Fibroblast of skin of left biceps (primary cell): ENCODE measurements at regions not wholly inside any gene's neighbourhood (a gene's known extent, or its start where the extent isn't known, plus 50 kb on each side); places are given as distances from the start of the nearest gene placed in this dataset.
"Not testable (repeated sequence)": the region's sequence is repeated elsewhere in the genome, so short reads cannot be mapped to it uniquely, and the experiment has no call there.

Experiments
- DNase-seq, 2 experiments: peaks; one replicate each; pipeline ENCODE4 v3.0.0-alpha.2; 2013; ENCODE audit warnings: low read depth in 2 of 2

DNA sequence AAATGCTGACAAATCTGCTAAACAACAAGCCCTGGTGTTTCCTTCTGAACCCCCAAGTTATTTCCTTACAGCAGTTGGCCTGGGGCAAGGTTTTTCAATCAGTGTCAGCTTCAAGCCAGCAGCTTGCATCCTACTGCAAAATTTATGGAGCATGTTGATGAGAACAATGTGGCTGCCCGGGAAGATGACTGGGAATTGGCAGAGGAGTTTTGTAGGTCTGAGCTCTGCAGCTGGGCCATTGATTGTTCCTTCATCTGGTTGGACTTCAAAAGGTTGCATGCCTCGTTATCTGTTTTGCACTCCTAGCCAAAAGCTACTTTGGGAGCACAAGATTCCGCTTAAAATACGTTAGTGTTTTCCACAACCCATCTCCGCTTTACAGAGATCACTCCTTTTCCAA lies 1030.3 kb upstream of the LCORL start:
- DNase-seq: no peak

DNA sequence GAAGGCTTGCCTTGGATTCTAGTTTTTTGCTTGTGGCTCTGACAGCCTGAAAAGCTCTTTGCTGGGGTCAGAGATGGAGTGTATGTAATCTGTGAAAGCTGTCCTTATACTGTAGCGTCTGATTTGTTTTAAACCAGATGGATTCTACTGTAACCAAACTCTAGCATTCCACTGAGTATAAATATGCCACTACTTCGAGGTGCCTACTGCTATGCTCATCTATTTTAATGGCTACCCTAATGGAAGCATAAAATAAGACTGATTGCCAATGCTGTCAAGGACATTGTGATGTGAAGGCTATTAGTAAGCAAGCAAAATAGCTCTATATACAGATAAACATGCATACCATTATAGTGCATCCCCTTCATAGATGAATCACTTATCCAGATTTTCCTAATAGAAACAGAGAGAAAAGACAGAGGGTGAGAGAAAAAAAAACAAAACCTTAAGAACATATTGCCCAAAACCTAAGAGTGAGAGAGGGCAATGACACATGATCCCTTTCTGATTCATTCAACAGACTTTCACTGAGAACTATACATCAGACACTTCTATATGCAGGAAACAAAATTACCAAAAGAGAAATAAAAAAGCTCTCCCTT lies 1025.8 kb upstream of the LCORL start:
- no peak for DNase-seq

DNA sequence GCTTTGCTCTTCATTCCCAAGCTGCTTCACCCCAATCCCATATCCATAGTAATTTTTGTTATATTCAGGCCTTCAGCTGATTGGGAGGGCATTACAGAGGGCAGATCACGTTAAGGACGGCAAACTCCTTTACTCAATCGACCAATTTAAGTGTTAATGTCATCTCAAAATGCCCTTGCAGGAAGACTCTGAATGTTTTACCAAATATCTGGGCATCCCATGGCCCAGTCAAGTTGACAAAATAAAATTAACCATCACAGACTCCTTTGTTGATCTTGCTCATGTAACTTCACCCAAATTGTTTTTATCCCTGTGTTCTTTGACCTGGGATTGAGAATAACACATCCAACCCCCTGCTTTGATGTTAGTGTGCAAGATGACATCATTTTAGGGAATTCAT lies 1018.3 kb upstream of the LCORL start:
- DNase-seq: no peak

DNA sequence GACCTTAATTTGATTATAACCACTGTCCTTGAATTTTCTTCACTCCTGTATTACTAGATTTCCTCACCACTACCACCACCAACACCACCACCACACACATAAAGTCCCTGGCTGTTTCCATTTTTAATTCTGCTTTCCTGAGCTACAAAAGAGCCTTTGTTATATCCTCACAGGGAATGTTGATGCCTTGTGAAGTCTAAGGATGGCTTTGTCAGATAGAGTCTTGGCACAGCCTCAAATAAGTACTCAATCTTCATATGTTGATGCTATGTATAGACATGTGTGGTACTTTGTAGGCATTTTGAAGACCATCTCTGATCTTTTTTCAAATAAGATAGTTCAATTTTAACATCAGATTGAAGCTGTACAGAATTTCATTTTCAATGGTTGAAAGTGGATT lies 1016.7 kb upstream of the LCORL start:
- DNase-seq: no peak

DNA sequence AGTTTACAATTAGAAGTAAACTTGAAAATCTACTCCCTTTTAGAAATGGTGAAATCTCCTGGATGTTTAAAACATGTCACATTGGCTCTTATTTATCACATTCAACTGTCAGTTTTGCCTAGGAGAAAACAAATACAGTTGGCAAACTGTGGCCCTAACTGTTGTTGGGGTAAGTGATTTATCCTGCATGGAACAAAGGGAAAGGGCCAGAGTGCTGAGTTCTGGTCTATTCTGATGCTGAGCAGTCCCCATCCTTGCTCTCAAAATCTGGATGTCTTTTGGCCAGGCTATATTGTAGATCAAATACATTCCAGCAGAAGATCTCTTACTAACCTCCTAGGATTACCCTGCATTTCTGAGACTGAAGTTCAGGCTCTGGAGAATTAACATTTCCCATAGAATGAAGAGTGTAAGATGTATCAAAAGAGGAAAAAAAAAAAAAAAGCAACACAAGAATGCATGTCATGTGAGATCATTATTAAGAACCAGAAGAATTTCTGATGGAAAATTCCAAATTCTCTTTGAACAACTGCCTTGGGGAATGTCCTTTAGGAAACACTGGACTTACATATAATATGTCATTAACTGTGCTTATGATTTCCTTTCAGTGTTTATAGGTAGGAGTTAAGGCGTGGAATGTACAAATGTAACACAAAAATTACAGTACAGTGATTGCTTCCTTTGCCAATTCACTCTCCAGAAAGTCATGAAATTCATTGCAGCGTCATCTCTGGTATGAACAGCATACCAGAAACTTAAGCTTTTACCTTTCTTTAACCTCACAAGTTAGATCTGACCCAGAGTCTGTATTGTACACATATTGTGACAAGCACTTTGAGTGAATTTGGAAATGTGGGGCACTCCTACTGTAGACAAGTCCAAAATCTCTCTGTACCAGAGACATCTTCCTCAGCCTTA lies 1012.5 kb upstream of the LCORL start:
- no peak for DNase-seq

DNA sequence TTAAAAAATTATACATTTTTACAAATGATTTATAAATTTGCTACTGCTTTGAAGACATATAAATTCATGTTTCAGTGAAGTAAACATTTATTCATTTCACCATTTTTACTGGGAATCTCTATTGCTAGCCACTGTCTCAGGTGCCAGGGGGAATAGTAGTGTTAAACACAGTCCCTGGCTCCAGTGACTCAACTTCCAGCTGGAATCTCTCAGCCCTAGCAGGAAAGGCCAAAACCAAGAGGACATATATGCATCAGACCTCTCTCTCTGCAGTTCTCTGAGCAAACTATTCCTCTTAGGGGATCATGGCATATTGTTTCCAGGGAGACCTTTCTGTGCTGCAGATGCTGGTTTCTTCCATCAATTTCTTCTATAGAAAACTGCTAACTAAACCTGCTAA lies 1009.0 kb upstream of the LCORL start:
- DNase-seq: no peak

DNA sequence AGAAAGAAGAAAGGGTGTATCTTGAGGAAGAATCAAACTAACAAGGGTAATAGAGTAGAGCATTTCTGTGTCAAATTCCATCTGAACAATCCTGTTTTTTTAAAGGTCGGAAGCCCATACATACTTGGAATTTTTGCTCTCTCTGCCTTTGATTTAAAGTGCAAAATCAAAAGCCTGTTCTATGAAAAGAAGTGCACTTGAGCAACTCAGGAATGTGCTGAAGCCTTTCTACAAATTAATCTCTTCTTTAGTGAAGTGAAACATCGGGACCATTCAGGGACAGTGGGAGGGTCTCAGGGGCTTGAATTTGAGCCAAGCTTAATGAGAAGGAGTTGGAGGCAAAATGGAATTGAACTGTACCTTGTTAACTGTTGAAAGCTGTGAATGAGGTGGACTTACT lies 1008.5 kb upstream of the LCORL start:
- DNase-seq: no peak

DNA sequence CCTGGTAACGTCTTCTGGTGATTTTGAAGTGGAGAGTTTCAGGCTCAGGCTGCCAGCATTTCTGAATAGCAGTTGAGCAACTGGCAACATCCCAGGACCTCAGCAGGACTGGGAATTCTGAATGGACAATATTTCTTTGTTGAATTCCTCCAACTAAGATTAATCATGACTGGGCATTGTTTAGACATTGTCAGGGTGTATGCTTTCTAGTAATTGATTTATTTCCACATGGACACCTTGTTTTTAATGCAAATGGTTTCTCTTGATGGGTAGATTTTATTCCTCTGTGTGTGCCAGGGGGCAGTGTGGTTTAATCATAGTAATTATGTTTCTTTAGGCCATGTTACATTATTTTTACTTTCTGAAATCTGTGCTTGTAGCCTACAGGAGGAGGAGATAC lies 1004.7 kb upstream of the LCORL start:
- no peak for DNase-seq

DNA sequence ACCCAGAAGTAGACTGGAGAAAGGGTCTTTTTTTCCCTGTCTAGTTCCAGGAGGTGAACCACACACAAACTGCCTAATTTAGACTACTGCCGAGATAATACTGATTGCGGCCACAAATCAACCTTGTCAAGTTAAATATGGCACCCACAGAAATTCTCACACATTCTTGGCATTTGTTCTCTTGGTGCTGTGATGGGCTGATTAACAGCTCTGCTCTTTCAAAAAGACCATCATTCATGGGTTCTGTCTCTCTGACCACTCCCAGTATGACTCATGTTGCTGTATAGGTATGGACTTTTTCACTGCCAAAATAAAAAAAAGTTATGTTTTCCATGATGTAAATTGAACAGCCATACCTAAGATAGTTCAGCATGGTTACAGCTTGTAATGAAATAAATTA lies 1003.5 kb upstream of the LCORL start:
- no peak for DNase-seq

DNA sequence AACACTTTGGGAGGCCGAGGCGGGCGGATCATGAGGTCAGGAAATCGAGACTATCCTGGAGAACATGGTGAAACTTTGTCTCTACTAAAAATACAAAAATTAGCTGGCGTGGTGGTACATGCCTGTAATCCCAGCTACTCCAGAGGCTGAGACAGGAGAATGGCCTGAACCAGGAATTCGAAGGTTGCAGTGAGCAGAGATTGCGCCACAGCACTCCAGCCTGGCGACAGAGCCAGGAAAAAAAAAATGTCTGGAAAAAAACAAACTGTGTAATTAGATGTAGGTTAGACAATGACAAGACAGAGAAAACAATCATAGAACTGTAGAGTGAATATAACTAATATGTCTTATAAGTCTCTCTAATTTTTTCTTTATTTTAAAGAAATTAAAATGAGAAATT lies 1002.5 kb upstream of the LCORL start:
- no peak for DNase-seq

DNA sequence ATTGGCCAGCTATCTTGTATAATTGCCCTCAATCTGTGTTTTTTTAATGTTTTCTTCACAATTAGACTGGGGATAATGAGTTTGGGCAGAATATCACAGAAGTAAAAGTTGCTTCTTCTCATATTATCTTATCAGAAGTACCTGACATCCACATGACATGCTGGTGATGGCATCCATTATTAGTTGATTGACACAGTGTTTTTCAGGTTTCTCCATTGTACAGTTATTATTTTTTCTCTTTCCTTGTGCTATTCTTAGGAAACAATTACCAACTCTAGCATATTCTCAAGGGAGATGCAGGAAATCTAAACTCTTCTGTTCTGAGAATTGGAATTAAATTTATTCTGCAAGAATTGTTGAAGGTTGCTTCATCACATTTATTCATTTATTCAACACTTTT lies 1000.1 kb upstream of the LCORL start:
- DNase-seq: no peak

DNA sequence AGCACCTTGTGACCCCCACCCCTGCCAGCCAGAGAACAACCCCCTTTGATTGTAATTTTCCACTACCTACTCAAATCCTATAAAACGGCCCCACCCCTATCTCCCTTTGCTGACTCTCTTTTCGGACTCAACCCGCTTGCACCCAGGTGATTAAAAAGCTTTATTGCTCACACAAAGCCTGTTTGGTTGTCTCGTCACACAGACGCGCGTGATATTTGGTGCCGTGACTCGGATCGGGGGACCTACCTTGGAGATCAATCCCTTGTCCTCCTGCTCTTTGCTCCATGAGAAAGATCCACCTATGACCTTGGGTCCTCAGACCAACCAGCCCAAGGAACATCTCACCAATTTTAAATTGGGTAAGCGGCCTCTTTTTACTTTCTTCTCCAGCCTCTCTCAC lies 995.0 kb upstream of the LCORL start:
- DNase-seq: not testable (repeated sequence)

DNA sequence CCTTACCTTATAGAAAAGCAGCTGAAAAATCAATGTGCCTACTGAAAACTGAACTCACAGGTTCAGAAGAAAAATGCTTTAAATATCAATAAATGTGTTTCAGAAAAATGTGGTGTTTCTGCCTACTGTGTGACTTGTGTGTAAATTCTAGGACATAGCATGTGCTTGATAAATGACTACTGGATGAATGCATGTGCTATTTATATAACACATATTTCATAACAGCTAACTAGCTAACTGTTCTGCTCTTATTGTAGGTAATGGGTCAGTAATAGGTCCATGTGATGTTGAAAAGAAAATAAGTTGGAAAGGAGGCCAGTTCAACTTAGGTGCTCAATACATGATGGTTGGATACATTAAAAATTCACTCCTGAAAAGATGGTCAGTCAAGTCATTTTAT lies 993.0 kb upstream of the LCORL start:
- DNase-seq: no peak

DNA sequence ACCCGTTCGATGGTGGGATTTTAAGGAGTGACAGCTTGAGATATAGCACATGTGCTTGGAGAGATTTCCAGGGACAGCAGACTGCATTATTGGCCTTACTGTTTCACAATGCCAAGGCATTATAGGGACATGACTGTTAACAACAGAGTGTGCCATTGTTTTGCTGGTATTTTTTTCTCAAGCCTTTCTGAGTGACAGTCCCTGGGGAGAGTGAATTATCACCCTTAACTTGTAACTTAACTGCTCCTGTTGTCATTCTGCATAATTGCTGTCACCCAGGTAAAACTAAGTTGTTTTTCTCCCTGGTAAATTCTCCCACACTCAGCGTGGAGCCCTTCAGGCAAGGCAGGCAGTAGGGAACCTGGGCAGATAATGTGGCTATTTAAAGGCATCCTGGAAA lies 989.2 kb upstream of the LCORL start:
- DNase-seq: no peak

DNA sequence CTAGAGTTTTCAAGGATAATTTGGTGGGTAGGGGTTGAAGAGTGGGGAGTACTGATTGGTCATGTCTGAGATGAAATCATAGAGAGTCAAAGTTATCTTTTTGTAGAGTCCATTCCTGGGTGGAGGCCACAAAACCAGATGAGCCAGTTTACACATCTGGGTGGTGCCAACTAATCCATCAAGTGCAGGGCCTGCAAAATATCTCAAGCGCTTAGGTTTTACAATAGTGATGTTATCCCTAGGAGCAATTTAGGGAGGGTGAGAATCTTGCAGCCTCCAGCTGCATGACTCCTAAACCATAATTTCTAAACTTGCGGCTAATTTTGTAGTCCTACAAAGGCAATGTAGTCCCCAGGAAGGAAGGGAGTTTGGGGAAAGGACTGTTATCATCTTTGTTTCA lies 988.3 kb upstream of the LCORL start:
- DNase-seq: no peak

DNA sequence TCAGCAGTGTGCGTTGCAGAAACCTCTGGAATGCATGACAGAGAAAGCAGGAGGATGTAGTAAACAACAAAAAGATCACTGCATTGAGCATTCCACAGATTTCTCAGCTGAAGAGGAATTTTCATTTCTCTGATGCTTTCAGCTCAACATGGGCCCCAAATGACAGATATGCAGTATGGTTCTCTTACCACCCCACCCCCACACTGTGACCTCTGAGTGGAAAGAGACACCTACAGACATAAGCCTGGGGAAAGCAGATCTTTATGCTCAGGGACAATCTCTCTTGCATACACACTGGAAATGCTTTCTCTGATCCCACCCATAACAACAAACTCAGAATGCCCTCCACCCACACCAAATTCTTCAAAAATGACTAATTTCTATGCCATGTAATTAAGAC lies 983.7 kb upstream of the LCORL start:
- DNase-seq: no peak

DNA sequence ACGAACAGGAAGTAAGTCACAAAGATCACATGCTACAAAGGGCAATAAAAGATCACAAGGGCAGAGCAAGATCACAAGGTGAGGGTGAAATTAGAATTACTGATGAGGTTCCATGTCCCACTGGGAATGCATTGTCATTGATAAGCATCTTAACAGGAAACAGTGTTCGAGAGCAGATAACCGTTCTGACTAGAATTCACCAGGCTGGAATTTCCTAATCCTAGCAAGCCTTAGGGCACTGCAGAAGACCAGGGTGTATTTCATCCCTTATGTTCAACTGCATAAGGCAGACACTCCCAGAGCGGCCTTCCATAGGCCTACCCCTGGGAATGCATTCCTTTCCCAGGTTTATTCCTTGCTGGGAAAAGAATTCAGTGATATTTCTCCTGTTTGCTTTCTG lies 980.6 kb upstream of the LCORL start:
- no peak for DNase-seq

DNA sequence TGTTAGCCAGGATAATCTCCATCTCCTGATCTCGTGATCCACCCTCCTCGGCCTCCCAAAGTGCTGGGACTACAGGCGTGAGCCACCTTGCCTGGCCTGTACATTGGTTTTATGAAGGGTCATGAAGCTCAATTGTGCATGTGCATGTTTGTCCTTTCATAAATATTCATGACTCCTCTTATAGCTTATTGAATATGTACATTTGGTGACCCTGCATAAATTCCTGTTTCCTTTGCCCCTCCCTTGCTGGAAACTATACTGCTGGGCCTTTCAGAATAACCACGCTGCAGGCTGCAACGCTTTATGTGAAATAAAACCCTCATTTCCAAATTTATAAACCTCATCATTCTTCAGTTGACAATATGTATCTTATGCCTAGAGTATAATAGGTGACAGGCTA lies 978.0 kb upstream of the LCORL start:
- DNase-seq: no peak

DNA sequence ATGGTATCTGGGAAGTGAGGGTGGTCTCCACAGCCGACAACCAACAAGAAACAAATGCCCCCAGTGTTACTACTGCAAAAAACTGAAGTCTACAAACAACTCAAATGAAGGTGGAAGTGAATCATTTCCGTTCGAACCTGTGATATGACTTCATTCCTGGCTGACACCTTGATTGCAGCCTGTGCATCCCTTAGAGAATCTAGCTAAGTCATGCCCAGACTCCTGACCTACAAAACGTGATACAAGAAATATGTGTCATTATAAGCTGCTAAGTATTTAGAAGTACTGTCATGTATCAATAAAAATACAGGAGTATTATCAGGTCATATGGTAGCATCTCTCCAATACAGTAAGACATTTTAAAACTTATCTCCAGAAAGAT lies 959.7 kb upstream of the LCORL start:
- no peak for DNase-seq

DNA sequence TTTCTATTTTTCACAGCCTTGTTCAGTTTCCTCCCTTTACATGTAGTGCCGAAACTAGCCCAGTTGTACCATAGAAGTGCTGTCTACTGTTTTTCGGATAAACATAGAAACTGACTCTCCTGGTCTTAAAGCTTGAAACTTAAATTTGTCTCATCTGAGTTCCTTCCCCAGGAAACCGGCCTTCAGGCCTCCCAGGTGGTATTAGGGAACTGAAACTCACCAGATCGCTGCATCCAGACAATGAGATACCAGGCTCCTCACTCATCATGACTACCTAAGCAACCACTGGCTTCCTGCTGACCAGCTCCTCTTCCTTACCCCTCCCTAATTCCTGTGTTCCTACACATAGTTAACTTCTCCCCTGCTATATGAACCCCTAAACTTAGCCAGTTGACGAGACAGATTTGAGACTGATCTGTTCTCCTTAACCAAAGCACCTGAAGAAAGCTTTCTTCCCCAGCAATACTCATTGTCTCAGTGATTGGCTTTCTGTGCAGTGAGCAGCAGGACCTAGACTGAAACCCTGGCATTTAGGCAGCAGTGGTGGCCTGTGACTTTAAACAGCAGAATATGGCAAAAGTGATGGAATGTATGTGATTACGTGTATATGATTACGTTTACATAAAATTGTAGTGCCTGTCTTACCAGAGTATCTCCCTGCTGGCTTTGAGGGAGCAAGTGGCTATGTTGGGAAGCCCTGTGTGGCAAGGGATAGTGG lies 959.1 kb upstream of the LCORL start:
- no peak for DNase-seq

DNA sequence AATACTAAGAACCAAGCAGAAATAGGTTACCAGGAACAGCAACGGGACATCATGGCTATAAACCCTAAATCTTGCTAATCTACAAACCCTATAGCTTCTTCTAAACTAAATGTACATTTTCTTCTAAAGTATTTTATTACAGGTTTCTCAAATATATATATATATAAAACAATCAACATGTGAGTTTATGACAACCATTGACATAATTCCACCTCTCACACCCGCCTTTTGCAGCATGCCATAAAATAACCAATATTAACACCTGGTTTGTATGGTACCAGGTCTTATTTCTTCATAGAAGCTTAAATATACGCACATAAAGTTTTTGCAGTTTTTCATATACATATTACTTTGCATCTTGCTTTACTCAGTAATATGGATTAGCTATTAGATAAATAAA lies 955.3 kb upstream of the LCORL start:
- no peak for DNase-seq

DNA sequence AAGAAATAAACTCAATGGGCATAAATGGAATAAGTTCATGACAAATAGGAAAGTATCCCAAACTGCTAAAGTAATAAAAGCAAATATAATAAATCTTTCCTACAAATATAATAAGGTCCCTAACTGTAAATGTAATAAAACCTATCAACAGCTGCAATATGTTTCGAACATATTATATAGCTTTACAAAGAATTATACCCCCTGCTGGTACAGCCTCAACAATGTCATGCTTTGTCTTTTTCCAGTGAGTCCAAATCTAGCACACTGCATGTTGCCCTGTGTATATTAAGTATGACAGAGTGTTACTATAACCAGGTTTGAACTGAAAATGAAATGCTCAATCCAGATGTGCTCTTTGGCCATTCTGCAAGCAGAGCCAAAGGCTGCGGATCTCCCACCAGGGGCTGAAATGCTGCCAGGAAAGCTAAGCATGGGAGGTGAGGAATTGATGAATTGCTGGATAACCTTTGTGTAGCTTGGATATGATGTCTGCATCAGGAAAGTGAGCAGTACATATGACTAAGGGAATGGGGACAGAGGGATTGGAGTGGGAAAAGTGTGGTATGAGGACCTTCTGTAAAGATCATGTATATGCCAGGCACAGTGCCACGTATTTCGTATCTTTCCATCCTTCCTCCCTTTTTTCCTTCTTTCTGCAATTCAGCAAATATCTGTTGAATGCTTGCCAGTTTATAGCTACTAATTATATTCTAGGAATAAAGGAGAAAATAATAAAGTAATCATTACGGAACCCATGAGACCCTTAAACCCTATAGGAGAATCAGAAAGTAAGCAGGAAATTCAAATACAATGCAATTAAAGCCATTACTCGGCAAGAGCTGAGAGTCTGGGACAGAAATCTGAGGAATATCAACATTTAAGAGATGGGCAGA lies 954.6 kb upstream of the LCORL start:
- DNase-seq: no peak
